ENCODE measurements at regions not wholly inside any gene's neighbourhood (a gene's known extent, or its start where the extent isn't known, plus 50 kb on each side); places are given as distances from the start of the nearest gene placed in this dataset.

DNA sequence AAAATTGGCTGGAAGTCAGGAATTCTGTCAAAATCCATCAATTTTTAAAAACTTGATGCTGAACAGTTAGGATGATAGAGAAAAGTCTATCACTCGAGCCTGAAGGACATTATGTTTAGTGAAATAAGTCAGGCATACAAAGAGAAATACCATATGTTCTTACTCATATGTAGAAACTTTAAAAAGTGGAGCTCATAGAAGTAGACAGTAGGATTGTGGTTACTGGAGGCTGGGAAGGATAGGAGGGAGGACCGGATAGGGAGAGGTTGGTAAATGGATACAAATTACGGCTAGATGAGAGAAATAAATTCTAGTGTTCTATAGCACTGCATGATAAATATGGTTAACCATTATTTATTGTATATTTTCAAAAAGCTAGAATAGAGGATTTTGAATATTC is 389.5 kb upstream of the RASGRP1 start:
- DNase-seq (ENCODE audit: low spot score) (no peak), ATAC-seq (ENCODE audit: low FRiP score) (no peak)
- TF ChIP-seq, protein P1, sequence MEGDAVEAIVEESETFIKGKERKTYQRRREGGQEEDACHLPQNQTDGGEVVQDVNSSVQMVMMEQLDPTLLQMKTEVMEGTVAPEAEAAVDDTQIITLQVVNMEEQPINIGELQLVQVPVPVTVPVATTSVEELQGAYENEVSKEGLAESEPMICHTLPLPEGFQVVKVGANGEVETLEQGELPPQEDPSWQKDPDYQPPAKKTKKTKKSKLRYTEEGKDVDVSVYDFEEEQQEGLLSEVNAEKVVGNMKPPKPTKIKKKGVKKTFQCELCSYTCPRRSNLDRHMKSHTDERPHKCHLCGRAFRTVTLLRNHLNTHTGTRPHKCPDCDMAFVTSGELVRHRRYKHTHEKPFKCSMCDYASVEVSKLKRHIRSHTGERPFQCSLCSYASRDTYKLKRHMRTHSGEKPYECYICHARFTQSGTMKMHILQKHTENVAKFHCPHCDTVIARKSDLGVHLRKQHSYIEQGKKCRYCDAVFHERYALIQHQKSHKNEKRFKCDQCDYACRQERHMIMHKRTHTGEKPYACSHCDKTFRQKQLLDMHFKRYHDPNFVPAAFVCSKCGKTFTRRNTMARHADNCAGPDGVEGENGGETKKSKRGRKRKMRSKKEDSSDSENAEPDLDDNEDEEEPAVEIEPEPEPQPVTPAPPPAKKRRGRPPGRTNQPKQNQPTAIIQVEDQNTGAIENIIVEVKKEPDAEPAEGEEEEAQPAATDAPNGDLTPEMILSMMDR (IDR thresholded peaks at IDR 0.05), result no peak

DNA sequence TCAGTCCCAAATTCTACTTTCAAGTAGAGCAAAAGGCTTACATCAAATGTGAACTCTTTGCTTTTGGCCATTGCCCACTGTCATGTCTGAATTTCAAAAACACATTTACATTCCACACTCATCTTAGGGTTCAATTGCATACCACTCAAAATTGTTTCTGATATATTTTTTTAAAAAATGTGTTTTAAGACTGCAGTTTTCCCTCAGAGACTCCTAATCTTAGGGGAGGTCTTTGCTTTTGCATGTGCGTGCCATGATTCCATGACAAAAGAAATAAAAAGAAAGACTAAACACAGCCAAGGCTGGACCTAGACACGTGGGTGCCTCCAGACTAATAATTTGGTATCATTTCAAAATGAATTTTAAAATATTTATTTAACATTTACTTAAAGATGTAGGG is 396.8 kb upstream of the RASGRP1 start:
- TF ChIP-seq, protein P1 (IDR thresholded peaks at IDR 0.05), result no peak
- ATAC-seq (ENCODE audit: low FRiP score), result no peak
- DNase-seq (ENCODE audit: low spot score), result no peak

DNA sequence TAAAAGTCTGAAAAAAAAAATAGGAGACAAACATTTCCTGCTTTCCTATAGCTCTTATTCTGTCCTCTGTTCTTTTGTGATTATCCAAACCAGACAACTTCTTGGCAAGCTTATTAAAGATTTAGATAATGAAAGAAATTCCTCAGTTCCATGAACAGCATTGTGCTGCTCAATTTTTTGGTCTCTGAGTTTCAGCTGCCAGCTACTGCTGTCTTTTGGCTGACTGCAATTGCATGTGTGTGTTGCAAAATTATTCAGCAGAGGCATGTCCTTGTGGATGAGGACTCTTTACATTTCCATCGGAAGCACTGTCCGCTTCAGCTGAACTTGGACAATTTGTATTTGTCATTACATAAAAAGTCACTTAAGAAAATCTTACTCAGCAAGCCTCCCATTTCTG is 397.3 kb upstream of the RASGRP1 start:
- TF ChIP-seq, protein P1 (IDR thresholded peaks at IDR 0.05), result no peak
- DNase-seq (ENCODE audit: low spot score), result no peak
- ATAC-seq (ENCODE audit: low FRiP score), result no peak

DNA sequence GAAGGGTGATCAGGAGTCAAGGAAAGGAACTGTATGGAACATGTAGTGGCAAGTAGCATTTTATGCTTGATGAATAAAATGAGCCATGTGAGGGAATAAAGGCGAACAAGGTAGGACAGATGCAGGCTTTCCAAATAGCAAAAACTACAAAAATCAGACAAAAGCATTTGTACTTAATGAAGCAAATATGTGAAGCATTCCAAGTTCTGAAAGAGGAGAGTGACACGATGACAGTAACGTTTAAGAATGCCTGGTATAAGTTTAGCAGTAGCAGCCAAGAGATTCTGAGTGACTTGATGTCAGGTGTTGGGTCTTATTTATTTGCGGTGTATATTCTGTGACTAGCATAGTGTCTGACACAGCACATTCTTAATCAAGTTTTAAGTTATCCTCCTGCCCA is 408.2 kb upstream of the RASGRP1 start:
- DNase-seq (ENCODE audit: low spot score) (no peak), ATAC-seq (ENCODE audit: low FRiP score) (no peak)
- TF ChIP-seq, protein P1 (IDR thresholded peaks at IDR 0.05), result no peak

DNA sequence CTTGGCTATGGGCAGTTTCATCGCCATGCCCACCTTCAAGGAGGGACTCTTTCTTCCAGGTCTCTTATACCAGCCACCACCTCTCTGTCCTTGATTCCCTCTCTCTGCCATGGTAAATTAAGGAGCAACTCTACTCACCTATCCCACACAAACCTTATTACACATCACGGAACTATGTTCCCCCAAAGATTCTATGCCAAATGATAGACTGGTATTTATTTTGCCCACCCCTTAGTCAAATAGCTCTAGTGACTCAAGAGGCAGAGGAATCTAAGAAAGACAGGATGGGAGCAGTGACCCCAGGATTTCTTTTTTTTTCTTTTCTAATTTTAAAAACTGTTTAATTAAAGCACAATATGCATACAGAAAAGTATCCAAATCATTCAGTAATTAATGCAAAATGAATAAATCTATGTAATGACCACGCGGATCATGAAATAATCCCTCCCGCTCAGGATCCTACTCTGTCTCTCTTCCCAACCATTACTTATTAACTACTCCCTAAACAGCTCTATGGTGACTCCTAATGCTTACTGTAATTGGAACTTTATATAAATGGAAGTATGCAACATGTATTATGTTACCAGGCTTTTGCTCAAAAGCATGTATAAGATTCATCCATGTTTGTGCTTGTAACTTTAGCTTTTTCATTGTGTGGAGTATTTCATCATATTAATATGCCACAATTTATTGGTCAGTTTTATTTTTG is 410.8 kb upstream of the RASGRP1 start:
- TF ChIP-seq, protein P1 (IDR thresholded peaks at IDR 0.05), result no peak
- DNase-seq (ENCODE audit: low spot score) (no peak), ATAC-seq (ENCODE audit: low FRiP score) (no peak)

GRCh38 chr15:38991126-38991525 is 426.5 kb upstream of the RASGRP1 start:
- DNase-seq (ENCODE audit: low spot score), result no peak
- TF ChIP-seq, protein P1 (IDR thresholded peaks at IDR 0.05), result peak in 1 of 3 donors; percentile 11
- no peak for ATAC-seq (ENCODE audit: low FRiP score)

- TF ChIP-seq, protein P1 (IDR thresholded peaks at IDR 0.05), result no peak
- DNase-seq (ENCODE audit: low spot score) (no peak), ATAC-seq (ENCODE audit: low FRiP score) (no peak)
Observed at GRCh38 chr15:38991701-38992100, 427.1 kb upstream of the RASGRP1 start.
